ENCODE measurements at regions not wholly inside any gene's neighbourhood (a gene's known extent, or its start where the extent isn't known, plus 50 kb on each side); places are given as distances from the start of the nearest gene placed in this dataset.
"Not testable (repeated sequence)": the region's sequence is repeated elsewhere in the genome, so short reads cannot be mapped to it uniquely, and the experiment has no call there.

GRCh38 chr9:19901586-19901985 lies 112.7 kb upstream of the SLC24A2 start:
- no peak for DNase-seq (ENCODE audit: low read depth)
- no peak overlapping the region for H3K4me3 ChIP-seq (ENCODE audit: low read depth, low read length)
- in situ Hi-C loops (cut with HindIII; ENCODE audit: low sequenced_read_pairs) = no loop called here
- TF ChIP-seq, protein P1, sequence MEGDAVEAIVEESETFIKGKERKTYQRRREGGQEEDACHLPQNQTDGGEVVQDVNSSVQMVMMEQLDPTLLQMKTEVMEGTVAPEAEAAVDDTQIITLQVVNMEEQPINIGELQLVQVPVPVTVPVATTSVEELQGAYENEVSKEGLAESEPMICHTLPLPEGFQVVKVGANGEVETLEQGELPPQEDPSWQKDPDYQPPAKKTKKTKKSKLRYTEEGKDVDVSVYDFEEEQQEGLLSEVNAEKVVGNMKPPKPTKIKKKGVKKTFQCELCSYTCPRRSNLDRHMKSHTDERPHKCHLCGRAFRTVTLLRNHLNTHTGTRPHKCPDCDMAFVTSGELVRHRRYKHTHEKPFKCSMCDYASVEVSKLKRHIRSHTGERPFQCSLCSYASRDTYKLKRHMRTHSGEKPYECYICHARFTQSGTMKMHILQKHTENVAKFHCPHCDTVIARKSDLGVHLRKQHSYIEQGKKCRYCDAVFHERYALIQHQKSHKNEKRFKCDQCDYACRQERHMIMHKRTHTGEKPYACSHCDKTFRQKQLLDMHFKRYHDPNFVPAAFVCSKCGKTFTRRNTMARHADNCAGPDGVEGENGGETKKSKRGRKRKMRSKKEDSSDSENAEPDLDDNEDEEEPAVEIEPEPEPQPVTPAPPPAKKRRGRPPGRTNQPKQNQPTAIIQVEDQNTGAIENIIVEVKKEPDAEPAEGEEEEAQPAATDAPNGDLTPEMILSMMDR (IDR thresholded peaks at IDR 0.05; ENCODE audit: low read depth, low read length, missing control alignments) = no peak

- DNase-seq (ENCODE audit: low read depth) = no peak
- TF ChIP-seq, protein P1 (IDR thresholded peaks at IDR 0.05; ENCODE audit: low read depth, low read length, missing control alignments) = no peak
- no peak overlapping the region for H3K4me3 ChIP-seq (ENCODE audit: low read depth, low read length)
- in situ Hi-C loops (cut with HindIII; ENCODE audit: low sequenced_read_pairs) = no loop called here
These were observed 107.3 kb upstream of the SLC24A2 start for GRCh38 chr9:19896161-19896560.

DNA sequence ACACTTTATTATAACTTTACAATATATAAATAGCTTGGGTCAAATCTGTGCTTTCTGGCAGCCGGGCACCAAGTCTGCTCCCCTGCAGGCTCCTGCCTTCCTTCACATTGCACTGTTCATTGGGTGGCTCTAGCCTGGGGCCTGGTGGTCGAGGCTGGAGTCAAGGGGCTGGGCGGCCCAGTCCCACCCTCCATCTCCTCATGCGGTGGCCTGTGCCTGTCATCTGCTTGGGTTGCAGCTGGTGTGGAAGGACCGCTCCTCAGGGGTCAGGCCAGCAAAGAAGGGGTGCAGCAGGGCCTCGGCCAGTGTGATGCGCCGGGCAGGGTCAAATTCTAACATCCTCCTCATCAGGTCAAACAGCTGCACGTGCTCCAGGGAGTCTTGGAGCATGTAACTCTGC lies 106.7 kb upstream of the SLC24A2 start:
- in situ Hi-C loops (cut with HindIII; ENCODE audit: low sequenced_read_pairs); DNase-seq (ENCODE audit: low read depth); H3K4me3 ChIP-seq (ENCODE audit: low read depth, low read length): not testable (repeated sequence)

GRCh38 chr9:19895006-19895405 lies 106.2 kb upstream of the SLC24A2 start:
- H3K4me3 ChIP-seq (ENCODE audit: low read depth, low read length) = no peak overlapping the region
- no peak for DNase-seq (ENCODE audit: low read depth)
- TF ChIP-seq, protein P1 (IDR thresholded peaks at IDR 0.05; ENCODE audit: low read depth, low read length, missing control alignments) = no peak
- in situ Hi-C loops (cut with HindIII; ENCODE audit: low sequenced_read_pairs) = no loop called here

DNA sequence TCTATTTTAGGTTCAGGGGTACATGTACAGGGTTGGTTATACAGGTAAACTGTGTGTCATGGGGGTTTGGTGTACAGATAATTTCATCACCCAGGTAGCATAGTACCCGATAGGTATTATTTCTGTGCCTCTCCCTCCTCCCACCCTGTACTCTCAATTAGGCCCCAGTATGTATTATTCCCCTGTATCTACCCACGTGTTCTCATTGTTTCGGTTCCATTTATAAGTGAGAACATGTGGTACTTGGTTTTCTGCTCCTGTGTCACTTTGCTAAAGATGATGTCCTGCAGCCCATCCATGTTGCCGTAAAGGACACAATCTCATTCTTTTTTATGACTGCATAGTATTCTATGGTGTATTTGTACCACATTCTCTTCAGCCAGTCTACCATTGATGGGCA lies 96.8 kb upstream of the SLC24A2 start:
- no peak for DNase-seq (ENCODE audit: low read depth)
- TF ChIP-seq, protein P1 (IDR thresholded peaks at IDR 0.05; ENCODE audit: low read depth, low read length, missing control alignments) = no peak
- in situ Hi-C loops (cut with HindIII; ENCODE audit: low sequenced_read_pairs) = no loop called here
- H3K4me3 ChIP-seq (ENCODE audit: low read depth, low read length) = no peak overlapping the region

DNA sequence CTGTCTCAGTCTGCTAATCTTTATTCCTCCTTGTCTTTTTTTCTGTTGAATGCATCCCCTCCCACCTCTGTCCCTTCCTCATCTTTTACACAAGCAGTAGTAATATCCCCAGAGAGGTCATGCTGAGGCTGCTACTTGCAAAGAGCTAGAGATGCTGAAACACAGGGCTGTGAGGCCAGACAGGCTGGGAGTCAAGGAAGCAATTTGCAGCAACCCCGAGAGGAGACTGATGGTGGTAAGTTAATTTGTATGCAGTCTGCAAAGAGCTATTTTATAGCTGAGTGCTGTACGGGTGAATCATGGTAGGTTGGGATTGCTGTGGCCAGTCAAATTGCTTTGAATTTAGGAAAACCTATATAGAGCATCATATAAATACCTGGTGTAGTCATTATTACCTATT lies 90.2 kb upstream of the SLC24A2 start:
- TF ChIP-seq, protein P1 (IDR thresholded peaks at IDR 0.05; ENCODE audit: low read depth, low read length, missing control alignments) = no peak
- no peak overlapping the region for H3K4me3 ChIP-seq (ENCODE audit: low read depth, low read length)
- no peak for DNase-seq (ENCODE audit: low read depth)
- in situ Hi-C loops (cut with HindIII; ENCODE audit: low sequenced_read_pairs) = no loop called here

- in situ Hi-C loops (cut with HindIII; ENCODE audit: low sequenced_read_pairs) = no loop called here
- DNase-seq (ENCODE audit: low read depth) = no peak
- no peak overlapping the region for H3K4me3 ChIP-seq (ENCODE audit: low read depth, low read length)
- TF ChIP-seq, protein P1 (IDR thresholded peaks at IDR 0.05; ENCODE audit: low read depth, low read length, missing control alignments) = no peak
These were observed 87.9 kb upstream of the SLC24A2 start for GRCh38 chr9:19876569-19877316.

Measured in astrocyte of the cerebellum (primary cell).